Esophagus squamous epithelium (tissue), 5 donors: ENCODE measurements at regions not wholly inside any gene's neighbourhood (a gene's known extent, or its start where the extent isn't known, plus 50 kb on each side); places are given as distances from the start of the nearest gene placed in this dataset.

Source experiments
- DNase-seq: peaks from one replicate; lab custom pipeline; 2025; lab: John Stamatoyannopoulos, UW
- H3K27ac ChIP-seq, 4 donors: fragments of 200-600 bp; sonication (generic); one replicate each; pipeline ENCODE4 v1.5.1; 2016 to 2019; ENCODE audit warnings: mild to moderate bottlenecking in 1 of 4
- H3K27me3 ChIP-seq, 4 donors: fragments of 200-600 bp; sonication (generic); 1 replicate in 3 of 4; 2 replicates in 1 of 4; pipeline versions ENCODE4 v1.5.1 to v1.6.0; 2017 to 2021; ENCODE audit warnings: antibody characterized with exemption in 1 of 4
- H3K36me3 ChIP-seq, 3 donors: fragments of 200-600 bp; sonication (generic); one replicate each; pipeline ENCODE4 v1.5.1; 2016 to 2019
- H3K4me1 ChIP-seq, 3 donors: fragments of 200-600 bp; sonication (generic); one replicate each; pipeline ENCODE4 v1.5.1; 2017 to 2019
- H3K4me3 ChIP-seq, 4 donors: fragments of 200-600 bp; sonication (generic); 1 replicate in 3 of 4; 2 replicates in 1 of 4; pipeline ENCODE4 v1.5.1; 2016 to 2019; ENCODE audit warnings: mild to moderate bottlenecking in 2 of 4, moderate library complexity in 1 of 4
- H3K9me3 ChIP-seq, 3 donors: fragments of 200-600 bp; sonication (generic); one replicate each; pipeline ENCODE4 v1.5.1; 2016 to 2019
- POLR2A ChIP-seq, 4 donors: fragments of 450-650 bp; IDR thresholded peaks; one replicate each; pipeline ENCODE4 v1.6.1; 2017; ENCODE audit warnings: antibody characterized with exemption in 4 of 4, mild to moderate bottlenecking in 4 of 4, moderate library complexity in 3 of 4
- WGBS, 2 donors: methylation state at CpG; one replicate each; pipeline ENCODE4 v1.1.5; 2018; 5-methylcytosine and 5-hydroxymethylcytosine counted together
- intact Hi-C: fragments of 100-400 bp; cut with DNase I; formaldehyde crosslinking; loops from one replicate; pipeline ENCODE4 v1.15.0; 2022
- TF ChIP-seq, protein P1 (sequence below), 6 experiments: fragments of 450-650 bp in 4 of 6; fragments of 200-600 bp in 2 of 6; sonication (generic) in 2 of 6; IDR thresholded peaks; one replicate each; pipeline ENCODE4 v1.5.1; 2016 to 2019; ENCODE audit warnings: antibody characterized with exemption in 6 of 6, mild to moderate bottlenecking in 4 of 6, moderate library complexity in 4 of 6
- donor health status: DM: yes; HTN: yes; CAD: no.

DNA sequence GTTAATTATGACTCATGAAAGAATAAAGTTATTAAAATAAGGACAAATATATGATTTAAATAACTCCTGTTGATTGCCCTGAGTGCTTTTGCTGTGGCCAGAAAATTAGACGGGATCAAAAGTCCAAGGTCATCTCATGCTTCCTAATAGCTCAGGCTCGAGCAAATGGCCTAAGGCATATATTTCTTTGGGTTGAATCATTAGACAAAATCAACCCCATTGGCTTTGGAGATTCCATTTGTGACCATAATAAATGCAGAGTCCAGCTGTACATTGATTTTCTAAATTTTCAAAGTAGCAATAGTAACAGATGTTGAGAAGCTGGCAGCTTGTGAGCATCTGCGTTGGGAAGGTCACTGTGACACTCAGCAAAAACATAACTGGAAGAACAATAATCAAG lies 464.5 kb upstream of the TGFBR2 start:
- Histone ChIP-seq H3K27ac (no peak overlapping the region), H3K4me3 (no peak overlapping the region), H3K9me3 (no peaks in the 10 kb centered on the region), H3K4me1 (no peaks in the 10 kb centered on the region), H3K36me3 (no peaks in the 10 kb centered on the region), H3K27me3 (no peaks in the 10 kb centered on the region)
- intact Hi-C loops = no loop called here
- TF ChIP-seq, protein P1, sequence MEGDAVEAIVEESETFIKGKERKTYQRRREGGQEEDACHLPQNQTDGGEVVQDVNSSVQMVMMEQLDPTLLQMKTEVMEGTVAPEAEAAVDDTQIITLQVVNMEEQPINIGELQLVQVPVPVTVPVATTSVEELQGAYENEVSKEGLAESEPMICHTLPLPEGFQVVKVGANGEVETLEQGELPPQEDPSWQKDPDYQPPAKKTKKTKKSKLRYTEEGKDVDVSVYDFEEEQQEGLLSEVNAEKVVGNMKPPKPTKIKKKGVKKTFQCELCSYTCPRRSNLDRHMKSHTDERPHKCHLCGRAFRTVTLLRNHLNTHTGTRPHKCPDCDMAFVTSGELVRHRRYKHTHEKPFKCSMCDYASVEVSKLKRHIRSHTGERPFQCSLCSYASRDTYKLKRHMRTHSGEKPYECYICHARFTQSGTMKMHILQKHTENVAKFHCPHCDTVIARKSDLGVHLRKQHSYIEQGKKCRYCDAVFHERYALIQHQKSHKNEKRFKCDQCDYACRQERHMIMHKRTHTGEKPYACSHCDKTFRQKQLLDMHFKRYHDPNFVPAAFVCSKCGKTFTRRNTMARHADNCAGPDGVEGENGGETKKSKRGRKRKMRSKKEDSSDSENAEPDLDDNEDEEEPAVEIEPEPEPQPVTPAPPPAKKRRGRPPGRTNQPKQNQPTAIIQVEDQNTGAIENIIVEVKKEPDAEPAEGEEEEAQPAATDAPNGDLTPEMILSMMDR (IDR thresholded peaks at IDR 0.05) = no peak
- no peak for TF ChIP-seq POLR2A (IDR thresholded peaks at IDR 0.05)
- DNase-seq = no peak
- WGBS, 2 donors = 69 to 72% methylated on average over 3 of the region's 3 CpGs

DNA sequence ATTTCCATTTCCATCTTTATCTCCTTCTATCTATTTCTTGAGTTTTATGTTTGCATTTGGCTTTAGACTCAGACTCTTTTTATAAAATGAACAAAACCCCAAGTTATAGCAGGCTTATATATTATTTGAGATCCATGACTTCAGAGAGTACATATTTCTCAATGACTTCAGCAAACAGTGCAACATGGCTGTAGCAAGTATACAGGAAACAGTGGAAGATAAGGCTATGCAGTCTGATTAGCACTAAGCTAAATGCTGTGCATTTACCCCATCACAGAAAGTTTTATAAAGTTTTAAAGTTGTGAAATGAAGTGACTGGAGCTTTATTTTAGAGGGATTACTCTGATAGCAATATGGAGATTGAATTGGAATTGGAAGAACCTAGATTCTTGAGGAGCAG lies 463.5 kb upstream of the TGFBR2 start:
- DNase-seq = no peak
- Histone ChIP-seq H3K4me3 (no peak overlapping the region), H3K27ac (no peak overlapping the region), H3K4me1 (no peaks in the 10 kb centered on the region), H3K27me3 (no peaks in the 10 kb centered on the region), H3K36me3 (no peaks in the 10 kb centered on the region), H3K9me3 (no peaks in the 10 kb centered on the region)
- TF ChIP-seq, protein P1 (IDR thresholded peaks at IDR 0.05) = no peak
- TF ChIP-seq POLR2A (IDR thresholded peaks at IDR 0.05) = no peak
- intact Hi-C loops = no loop called here

DNA sequence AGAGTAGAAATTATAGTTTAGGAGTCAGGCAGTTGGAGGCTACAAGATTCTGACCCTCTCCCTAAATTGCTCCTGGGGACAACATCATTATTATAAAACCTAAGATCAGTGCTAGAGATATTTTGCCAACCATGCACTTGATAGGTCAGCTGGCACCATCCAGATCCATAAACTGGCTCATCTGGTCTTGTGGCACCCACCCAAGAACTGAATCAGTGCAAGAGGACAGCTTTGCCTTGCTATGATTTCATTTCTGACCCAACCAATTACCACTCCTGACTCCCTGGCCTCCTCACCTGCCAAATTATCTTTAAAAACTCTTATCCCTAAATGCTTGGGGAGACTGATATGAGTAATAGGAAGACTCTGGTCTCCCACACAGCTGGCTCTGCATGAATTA lies 461.1 kb upstream of the TGFBR2 start:
- Histone ChIP-seq H3K27ac (no peak overlapping the region), H3K27me3 (no peaks in the 10 kb centered on the region), H3K36me3 (no peaks in the 10 kb centered on the region), H3K4me3 (no peak overlapping the region), H3K4me1 (no peaks in the 10 kb centered on the region), H3K9me3 (no peaks in the 10 kb centered on the region)
- intact Hi-C loops = no loop called here
- no peak for DNase-seq
- TF ChIP-seq POLR2A (IDR thresholded peaks at IDR 0.05) = no peak
- TF ChIP-seq, protein P1 (IDR thresholded peaks at IDR 0.05) = no peak

DNA sequence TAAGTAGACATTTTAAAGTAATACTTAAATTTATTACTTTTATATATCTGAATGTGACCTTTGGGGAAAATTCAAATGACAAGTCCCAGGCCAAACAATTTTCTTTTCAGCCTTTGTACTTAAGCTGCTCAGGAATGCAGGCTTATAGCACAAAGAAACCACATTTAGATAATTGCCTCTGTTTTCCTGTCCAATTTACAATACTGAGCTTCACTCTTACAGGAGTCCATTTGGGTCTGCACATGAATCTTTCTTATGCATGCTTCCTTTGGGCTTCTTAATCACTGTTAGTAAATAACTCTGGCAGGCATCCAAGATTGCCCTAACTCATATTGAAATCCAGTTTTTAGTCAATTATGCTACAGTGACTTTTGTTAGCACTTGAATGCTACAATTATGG lies 459.4 kb upstream of the TGFBR2 start:
- Histone ChIP-seq H3K36me3 (no peaks in the 10 kb centered on the region), H3K4me3 (no peak overlapping the region), H3K4me1 (no peaks in the 10 kb centered on the region), H3K27ac (no peak overlapping the region), H3K27me3 (no peaks in the 10 kb centered on the region), H3K9me3 (no peaks in the 10 kb centered on the region)
- intact Hi-C loops = no loop called here
- TF ChIP-seq, protein P1 (IDR thresholded peaks at IDR 0.05) = no peak
- TF ChIP-seq POLR2A (IDR thresholded peaks at IDR 0.05) = no peak
- DNase-seq = no peak

DNA sequence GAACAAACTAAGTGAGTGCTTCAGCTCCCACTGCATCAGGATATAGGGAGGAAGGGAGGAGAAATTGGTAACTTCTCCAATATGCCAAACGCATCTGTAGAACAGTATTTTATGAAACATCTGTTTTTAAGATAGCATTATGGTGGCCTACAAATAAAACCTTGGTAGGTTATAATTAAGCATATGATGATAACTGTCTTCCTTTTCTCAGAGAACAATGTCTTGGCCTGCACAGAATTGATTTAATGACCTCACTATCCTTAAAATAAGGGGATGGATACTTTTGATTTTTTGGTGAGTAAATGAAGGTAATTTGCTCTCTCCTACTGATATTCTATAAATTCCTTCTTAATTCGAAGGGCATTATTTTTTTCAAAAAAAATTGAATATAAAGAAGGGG lies 451.5 kb upstream of the TGFBR2 start:
- no peaks in the 10 kb centered on the region for H3K27me3 ChIP-seq
- WGBS, 2 donors = 78 to 80% methylated on average over 2 of the region's 2 CpGs
- H3K36me3 ChIP-seq = no peaks in the 10 kb centered on the region
- no peak overlapping the region for H3K27ac ChIP-seq
- no peak for DNase-seq
- no peaks in the 10 kb centered on the region for H3K9me3 ChIP-seq
- intact Hi-C loops = no loop called here
- TF ChIP-seq POLR2A (IDR thresholded peaks at IDR 0.05) = no peak
- TF ChIP-seq, protein P1 (IDR thresholded peaks at IDR 0.05) = no peak
- H3K4me1 ChIP-seq = no peaks in the 10 kb centered on the region
- no peak overlapping the region for H3K4me3 ChIP-seq
